GM12878 (cell line): ENCODE measurements at regions not wholly inside any gene's neighbourhood (a gene's known extent, or its start where the extent isn't known, plus 50 kb on each side); places are given as distances from the start of the nearest gene placed in this dataset.

Experiments
- ATAC-seq: fragments of 200-7000 bp; cut with Tn5 transposase; 3 replicates; pipeline ENCODE4 v1.9.1; 2020; ENCODE audit warnings: mild to moderate bottlenecking, moderate library complexity
- BruUV-seq: library from RNA; stranded (reverse); fragments of 400-500 nt; replicated peaks from 2 replicates; lab custom pipeline; 2021; lab: Mats Ljungman, UMichigan
- CTCF ChIA-PET: fragments of 300-600 bp; sonication (Branson Sonifier 250); formaldehyde crosslinking; extraction: SDS; loops from one replicate; lab custom pipeline; 2021; ENCODE audit warnings: inconsistent platforms; lab: Yijun Ruan, JAX
- POLR2A ChIA-PET: fragments of 350-600 bp; formaldehyde crosslinking; extraction: SDS; loops from one replicate; lab custom pipeline; 2021; ENCODE audit warnings: inconsistent platforms; lab: Charles Lee
- RAD21 ChIA-PET: fragments of 300-600 bp; sonication (Branson Sonifier 250); formaldehyde crosslinking; loops from one replicate; lab custom pipeline; 2023; ENCODE audit warnings: antibody characterized with exemption; ENCODE audit not compliant: unreplicated experiment; lab: Charles Lee
- SMC1A ChIA-PET: fragments of 300-600 bp; sonication (Branson Sonifier 250); formaldehyde crosslinking; loops from one replicate; lab custom pipeline; 2023; ENCODE audit not compliant: unreplicated experiment, uncharacterized antibody; lab: Charles Lee
- DNase-seq: peaks from one replicate; pipeline ENCODE4 v3.0.0-alpha.2; 2011; ENCODE audit warnings: low read depth, low spot score
- FAIRE-seq: peaks from 3 replicates; lab custom pipeline; 2011; peaks lifted over from hg19 to GRCh38; lab: Jason Lieb, UNC
- H2AFZ ChIP-seq: 2 replicates; pipeline ENCODE4 v1.6.0; 2011; ENCODE audit warnings: low read depth, low read length, control low read depth; ENCODE audit not compliant: control insufficient read depth
- H3K27ac ChIP-seq: 2 replicates; pipeline ENCODE4 v1.5.1; 2011; ENCODE audit warnings: control low read depth; ENCODE audit not compliant: control insufficient read depth, insufficient read depth
- H3K27me3 ChIP-seq, 2 experiments: replicated peaks in 1 of 2; 2 replicates each; pipeline versions ENCODE4 v1.6.0 to v1.6.1; 2011; ENCODE audit warnings: low read length in 1 of 2; ENCODE audit not compliant: control insufficient read depth in 2 of 2, insufficient read depth in 2 of 2
- H3K36me3 ChIP-seq, 2 experiments: 2 replicates each; pipeline ENCODE4 v1.5.1; 2011; ENCODE audit warnings: low read length in 1 of 2; ENCODE audit not compliant: control insufficient read depth in 2 of 2, insufficient read depth in 2 of 2
- H3K4me1 ChIP-seq: 2 replicates; pipeline ENCODE4 v1.6.1; 2011; ENCODE audit warnings: mild to moderate bottlenecking, low read length, moderate library complexity, mixed read lengths; ENCODE audit not compliant: control insufficient read depth, insufficient read depth
- H3K4me2 ChIP-seq: 2 replicates; pipeline ENCODE4 v1.6.0; 2011; ENCODE audit warnings: control low read depth; ENCODE audit not compliant: control insufficient read depth, insufficient read depth
- H3K4me3 ChIP-seq: fragments of 200-600 bp; sonication (generic); 2 replicates; pipeline ENCODE4 v1.5.1; 2016
- H3K79me2 ChIP-seq: 2 replicates; pipeline ENCODE4 v1.6.0; 2011; ENCODE audit warnings: low read length; ENCODE audit not compliant: control insufficient read depth, insufficient read depth
- H3K9ac ChIP-seq: 2 replicates; pipeline ENCODE4 v1.8.0; 2011; ENCODE audit warnings: low read length, control low read depth, mixed read lengths; ENCODE audit not compliant: control insufficient read depth, insufficient read depth
- H3K9me3 ChIP-seq: replicated peaks from 3 replicates; pipeline ENCODE4 v1.5.1; 2011; ENCODE audit warnings: mild to moderate bottlenecking, low read length; ENCODE audit not compliant: control insufficient read depth, insufficient read depth
- H4K20me1 ChIP-seq: 2 replicates; pipeline ENCODE4 v1.6.0; 2011; ENCODE audit not compliant: control insufficient read depth, insufficient read depth
- EGR1 ChIP-seq, 2 experiments: IDR thresholded peaks; 1 replicate in 1 of 2; 2 replicates in 1 of 2; pipeline ENCODE4 v1.6.1; 2011 to 2012; ENCODE audit warnings: low read depth in 2 of 2, low read length in 2 of 2, borderline replicate concordance in 1 of 2, mild to moderate bottlenecking in 1 of 2, moderate library complexity in 1 of 2
- FOS ChIP-seq: IDR thresholded peaks from 3 replicates; pipeline ENCODE4 v1.6.1; 2011; ENCODE audit warnings: borderline replicate concordance; ENCODE audit not compliant: insufficient read length; ENCODE audit errors: extremely low read depth
- FOXK2 ChIP-seq: fragments of 450-650 bp; IDR thresholded peaks from 2 replicates; pipeline ENCODE4 v1.6.1; 2017; ENCODE audit warnings: mild to moderate bottlenecking, moderate library complexity
- FOXM1 ChIP-seq: IDR thresholded peaks from 2 replicates; pipeline ENCODE4 v1.6.1; 2012; ENCODE audit warnings: low read depth, mild to moderate bottlenecking, inconsistent platforms, low read length, moderate library complexity
- JUND ChIP-seq: IDR thresholded peaks from 2 replicates; pipeline ENCODE4 v1.6.1; 2012; ENCODE audit warnings: low read depth, mild to moderate bottlenecking, low read length, improper control_type of control experiment, moderate library complexity
- KAT2A ChIP-seq: conservative IDR thresholded peaks from 2 replicates; pipeline ENCODE4 v1.6.1; 2011; ENCODE audit warnings: low read depth, low read length; ENCODE audit not compliant: control insufficient read depth
- MEF2A ChIP-seq: IDR thresholded peaks from 2 replicates; pipeline ENCODE4 v1.6.1; 2011; ENCODE audit warnings: low read depth, mild to moderate bottlenecking, low read length, moderate library complexity; ENCODE audit not compliant: insufficient read depth
- MLLT1 ChIP-seq: fragments of 450-650 bp; IDR thresholded peaks from 2 replicates; pipeline ENCODE4 v1.6.1; 2016; ENCODE audit warnings: mild to moderate bottlenecking
- POLR2AphosphoS2 ChIP-seq: IDR thresholded peaks from 2 replicates; pipeline ENCODE4 v1.6.1; 2011; ENCODE audit warnings: low read depth, mild to moderate bottlenecking, low read length, improper control_type of control experiment, moderate library complexity
- RELA ChIP-seq: fragments of 450-650 bp; IDR thresholded peaks from 2 replicates; pipeline ENCODE4 v1.8.0; 2014; ENCODE audit warnings: borderline replicate concordance; ENCODE audit not compliant: partially characterized antibody
- SREBF2 ChIP-seq: IDR thresholded peaks from 2 replicates; pipeline ENCODE4 v1.6.1; 2012; ENCODE audit warnings: mild to moderate bottlenecking, low read length
- STAT1 ChIP-seq: fragments of 450-650 bp; conservative IDR thresholded peaks from 2 replicates; pipeline ENCODE4 v1.6.1; 2014; ENCODE audit warnings: antibody characterized with exemption, mild to moderate bottlenecking
- WRNIP1 ChIP-seq: IDR thresholded peaks from 2 replicates; pipeline ENCODE4 v1.6.1; 2011; ENCODE audit warnings: low read depth, low read length, improper control_type of control experiment, borderline replicate concordance
- ZBTB40 ChIP-seq: fragments of 450-650 bp; IDR thresholded peaks from 2 replicates; pipeline ENCODE4 v1.6.1; 2016; ENCODE audit warnings: mild to moderate bottlenecking, moderate library complexity, borderline replicate concordance
- ZNF622 ChIP-seq: fragments of 450-650 bp; IDR thresholded peaks from 2 replicates; pipeline ENCODE4 v1.6.1; 2017; ENCODE audit warnings: mild to moderate bottlenecking, inconsistent platforms
- ZNF687 ChIP-seq: fragments of 450-650 bp; IDR thresholded peaks from 2 replicates; pipeline ENCODE4 v1.6.1; 2017; ENCODE audit warnings: mild to moderate bottlenecking, moderate library complexity
- WGBS: methylation state at CpG from one replicate; pipeline ENCODE4 v1.1.6; 2016; ENCODE audit warnings: low lambda C conversion rate; ENCODE audit not compliant: insufficient replicate concordance, insufficient coverage; ENCODE audit errors: missing lambda C conversion rate; 5-methylcytosine and 5-hydroxymethylcytosine counted together
- in situ Hi-C: fragments of 300-500 bp; cut with MboI; formaldehyde crosslinking; loops from 9 replicates; pipeline ENCODE4 v1.14.3; 2018; ENCODE audit warnings: mixed read lengths
- intact Hi-C: fragments of 100-400 bp; cut with micrococcal nuclease; formaldehyde crosslinking; loops from one replicate; pipeline ENCODE4 v1.14.2; 2022; ENCODE audit not compliant: unreplicated experiment

- Histone ChIP-seq H3K9me3 (no peaks in the 10 kb centered on the region; the same call in 2 of the 3 replicates), H3K27ac (no peak overlapping the region), H3K4me2 (no peak overlapping the region), H3K4me1 (no peaks in the 10 kb centered on the region), H3K4me3 (no peak overlapping the region), H2AFZ (no peak overlapping the region), H3K9ac (no peak overlapping the region), H3K27me3 (peaks cover 0 to 2% of the 10 kb centered on the region in 2 experiments; a peak in 2 of 4 replicates), H3K79me2 (no peaks in the 10 kb centered on the region), H3K36me3 (no peaks in the 10 kb centered on the region), H4K20me1 (no peaks in the 10 kb centered on the region)
- ChIA-PET POLR2A (no interaction called here), SMC1A (interaction anchor here (0.7 kb wide), 1 partner anchor 125 kb away, joined by 3 read pairs; no protein-coding TSS in a partner anchor), RAD21 (no interaction called here), CTCF (no interaction called here)
- no peak for ATAC-seq
- WGBS, result 22% methylated on average over 3 of the region's 3 CpGs
- FAIRE-seq, result no peak
- intact Hi-C loops, result no loop called here
- in situ Hi-C loops, result no loop called here
- no TSS peak for BruUV-seq
- DNase-seq, result no peak
- TF ChIP-seq ZNF622 (no peak), STAT1 (no peak), FOXK2 (no peak), MEF2A (no peak), ZBTB40 (no peak), MLLT1 (no peak), JUND (no peak), FOXM1 (no peak), RELA (no peak), POLR2AphosphoS2 (no peak), ZNF687 (no peak), FOS (no peak), WRNIP1 (no peak), EGR1 (IDR thresholded peaks at IDR 0.05; ENCODE audit: borderline replicate concordance in 1 of 2, low read depth in 2 of 2, low read length in 2 of 2) (no peak), KAT2A (no peak), SREBF2 (no peak)
Measured at GRCh38 chr9:134568811-134569210, 72.8 kb upstream of the COL5A1 start.
